Activated naive CD4-positive, alpha-beta T cell treated with anti-CD3 and anti-CD28 coated beads, Interleukin-2, amount 50 U/mL, for 72 hours (primary cell): ENCODE measurements at regions not wholly inside any gene's neighbourhood (a gene's known extent, or its start where the extent isn't known, plus 50 kb on each side); places are given as distances from the start of the nearest gene placed in this dataset.
"Not testable (repeated sequence)": the region's sequence is repeated elsewhere in the genome, so short reads cannot be mapped to it uniquely, and the experiment has no call there.

Experiments used
- ATAC-seq, 2 donors: fragments of 150-1000 bp; cut with Tn5 transposase; 2 replicates each; pipeline ENCODE4 v1.10.0; 2021; ENCODE audit warnings: mild to moderate bottlenecking in 2 of 2, moderate library complexity in 2 of 2
- DNase-seq, 2 donors: peaks; one replicate each; pipeline ENCODE4 v3.0.0; 2021 to 2022; ENCODE audit warnings: low spot score in 2 of 2
- H3K27ac Mint-ChIP-seq, 2 donors: one replicate each; pipeline ENCODE4 v1.8.0; 2022; ENCODE audit warnings: mild to moderate bottlenecking in 2 of 2, mixed read lengths in 2 of 2
- H3K36me3 Mint-ChIP-seq, 2 donors: one replicate each; pipeline ENCODE4 v1.8.0; 2022; ENCODE audit warnings: mixed read lengths in 2 of 2
- H3K9me3 Mint-ChIP-seq, 2 donors: one replicate each; pipeline ENCODE4 v1.8.0; 2022; ENCODE audit warnings: mixed read lengths in 2 of 2

DNA sequence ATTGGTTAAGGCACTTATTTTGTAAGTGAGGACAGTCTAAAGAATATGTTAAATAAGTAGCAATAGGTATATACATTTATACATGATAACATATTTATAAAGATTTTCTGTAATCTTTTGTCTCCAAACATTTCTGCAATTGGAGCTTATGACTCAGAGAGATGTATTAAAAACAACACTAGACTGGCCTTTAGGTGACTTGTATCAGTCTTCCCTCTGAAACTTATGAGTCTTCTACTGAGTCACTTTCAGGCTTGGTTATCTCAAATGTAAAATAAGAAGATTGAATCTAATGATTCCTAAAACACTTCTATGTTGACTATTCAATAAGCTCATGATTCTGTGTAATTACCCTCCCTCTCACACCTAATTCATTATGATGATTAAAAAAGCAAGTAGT, 672.6 kb upstream of the NEGR1 start:
- Mint-ChIP-seq H3K27ac (no peak overlapping the region), H3K9me3 (peaks cover 16 to 19% of the 10 kb centered on the region in 2 donors), H3K36me3 (no peaks in the 10 kb centered on the region)
- ATAC-seq (no peak), DNase-seq (no peak)

GRCh38 chr1:72950900-72951299, 668.6 kb upstream of the NEGR1 start:
- DNase-seq, H3K27ac Mint-ChIP-seq, H3K36me3 Mint-ChIP-seq, ATAC-seq: not testable (repeated sequence)
- peaks cover 9 to 19% of the 10 kb centered on the region in 2 donors for H3K9me3 Mint-ChIP-seq

GRCh38 chr1:72946903-72947499, 664.7 kb upstream of the NEGR1 start:
- ATAC-seq = no peak
- Mint-ChIP-seq H3K27ac (no peak overlapping the region), H3K36me3 (no peaks in the 10 kb centered on the region), H3K9me3 (peaks cover 3 to 12% of the 10 kb centered on the region in 2 donors)
- no peak for DNase-seq

DNA sequence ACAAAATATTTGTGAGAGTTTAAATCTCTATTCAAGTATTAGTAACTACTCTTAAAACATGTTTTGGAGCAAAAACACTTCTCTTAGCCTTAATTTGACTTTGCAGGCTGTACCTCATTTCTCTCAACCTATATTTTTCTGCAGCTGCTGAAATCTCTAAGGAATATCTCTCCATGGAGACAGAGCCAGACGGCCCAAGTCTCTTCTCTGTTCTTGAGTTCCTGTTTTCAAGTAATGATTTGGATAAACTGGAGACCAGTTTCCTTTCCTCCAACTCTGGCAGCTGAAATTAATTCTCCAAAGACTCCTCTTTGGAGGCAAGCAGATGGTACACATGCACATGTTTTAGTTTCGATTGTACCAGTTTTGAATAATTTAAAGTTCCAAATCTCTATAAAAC, 659.7 kb upstream of the NEGR1 start:
- ATAC-seq (no peak), DNase-seq (no peak)
- H3K9me3 Mint-ChIP-seq = peaks cover 4 to 10% of the 10 kb centered on the region in 2 donors
- H3K27ac Mint-ChIP-seq = no peak overlapping the region
- H3K36me3 Mint-ChIP-seq = no peaks in the 10 kb centered on the region

DNA sequence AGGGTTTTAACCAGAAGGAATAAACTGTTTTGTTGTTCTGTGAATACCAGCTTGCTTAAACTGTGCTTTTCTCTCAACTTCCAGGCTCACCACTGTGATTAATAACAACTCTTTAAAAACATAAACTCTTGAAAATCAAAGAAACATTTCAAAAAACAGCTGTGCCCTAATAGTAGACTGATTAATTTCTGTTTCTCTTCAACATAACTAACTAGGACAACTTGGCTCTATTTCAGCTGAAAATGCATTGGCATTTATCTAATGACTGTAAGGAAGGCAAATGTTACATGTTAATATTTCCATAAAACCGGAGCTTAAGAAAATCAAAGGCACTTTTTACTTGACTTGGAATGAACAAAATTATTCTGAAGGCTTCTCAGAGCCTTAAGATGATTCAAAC, 656.1 kb upstream of the NEGR1 start:
- no peak for ATAC-seq
- no peaks in the 10 kb centered on the region for H3K36me3 Mint-ChIP-seq

DNA sequence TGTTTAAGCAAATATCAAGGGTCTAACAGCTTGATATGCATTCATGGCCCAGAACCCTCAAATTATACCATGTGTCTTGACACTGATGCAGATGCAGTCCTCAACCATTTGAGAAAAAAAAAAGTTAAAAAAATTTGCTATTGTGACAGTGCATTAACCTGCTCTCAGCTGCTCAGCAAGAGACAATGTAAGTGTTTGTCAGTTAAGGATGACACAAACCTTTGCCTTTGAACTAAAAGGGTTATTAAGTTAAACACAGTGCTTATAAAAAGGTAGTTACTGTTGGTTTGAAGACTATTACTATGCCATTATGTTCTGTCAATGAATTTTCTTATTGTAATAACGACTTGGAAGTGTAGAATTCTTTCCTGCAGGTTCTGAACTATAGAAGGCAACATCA, 655.6 kb upstream of the NEGR1 start:
- no peak for DNase-seq
- Mint-ChIP-seq H3K27ac (no peak overlapping the region), H3K36me3 (no peaks in the 10 kb centered on the region), H3K9me3 (peaks cover 4 to 5% of the 10 kb centered on the region in 2 donors)
- ATAC-seq = no peak

More for the DNA sequence above, 656.1 kb upstream of the NEGR1 start:
- no peak for DNase-seq
- H3K27ac Mint-ChIP-seq = no peak overlapping the region
- H3K9me3 Mint-ChIP-seq = peaks cover 4 to 5% of the 10 kb centered on the region in 2 donors

- Mint-ChIP-seq H3K9me3 (peaks cover 10 to 11% of the 10 kb centered on the region in 2 donors), H3K36me3 (no peaks in the 10 kb centered on the region), H3K27ac (no peak overlapping the region)
- ATAC-seq (no peak), DNase-seq (no peak)
Measured at GRCh38 chr1:72936942-72937341, 654.6 kb upstream of the NEGR1 start.

DNA sequence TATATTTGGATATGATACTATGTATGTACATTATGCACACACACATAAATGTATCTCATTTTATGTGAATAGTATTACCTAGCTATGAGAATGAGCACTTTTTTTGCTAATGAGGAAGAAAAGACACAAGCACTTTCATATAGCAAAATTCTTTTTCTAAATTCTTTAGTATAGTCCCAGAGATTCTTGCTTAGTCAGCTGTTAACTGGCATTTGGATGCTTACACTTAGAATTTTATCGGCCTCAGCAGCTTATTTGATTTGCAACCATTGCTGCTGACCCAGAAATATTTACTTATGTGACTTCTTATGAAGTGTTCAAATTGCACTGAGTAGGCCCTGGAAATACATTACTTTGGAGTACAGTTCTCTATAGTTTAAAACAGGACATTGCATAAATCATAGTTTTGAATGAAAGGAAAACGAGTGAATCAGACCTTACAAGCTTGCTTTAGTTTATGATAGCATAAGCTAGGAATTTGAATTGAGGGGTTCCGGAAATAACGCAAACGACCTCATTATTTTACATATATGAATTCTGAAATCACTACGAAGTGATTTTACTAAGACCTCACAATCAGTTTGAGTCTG, 653.9 kb upstream of the NEGR1 start:
- H3K36me3 Mint-ChIP-seq = no peaks in the 10 kb centered on the region
- H3K27ac Mint-ChIP-seq = no peak overlapping the region
- no peak for DNase-seq
- H3K9me3 Mint-ChIP-seq = peaks cover 9 to 13% of the 10 kb centered on the region in 2 donors
- no peak for ATAC-seq

- H3K27ac Mint-ChIP-seq = no peak overlapping the region
- DNase-seq (no peak), ATAC-seq (no peak)
- H3K9me3 Mint-ChIP-seq = peaks cover 19 to 28% of the 10 kb centered on the region in 2 donors
- no peaks in the 10 kb centered on the region for H3K36me3 Mint-ChIP-seq
Measured at GRCh38 chr1:72932025-72932424, 649.7 kb upstream of the NEGR1 start.

DNA sequence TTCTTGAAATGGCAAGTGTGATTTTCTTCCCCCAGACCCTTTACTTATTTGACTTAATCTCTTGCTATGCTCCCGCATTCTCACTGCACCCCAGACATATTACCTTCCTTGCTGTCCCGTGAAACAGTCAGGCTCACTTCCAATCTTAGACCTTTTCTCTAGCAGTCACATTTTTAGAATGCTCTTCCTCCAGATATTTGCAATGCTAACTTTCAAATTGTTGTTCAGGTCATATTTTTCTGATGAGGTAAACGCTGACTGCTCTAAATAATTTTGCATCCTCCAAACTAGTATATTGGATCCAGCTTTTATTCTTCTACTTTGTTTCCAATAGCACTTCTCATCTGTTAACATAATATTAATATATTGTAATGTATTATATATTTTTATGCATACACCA, 648.2 kb upstream of the NEGR1 start:
- Mint-ChIP-seq H3K36me3 (no peaks in the 10 kb centered on the region), H3K9me3 (peaks cover 19 to 28% of the 10 kb centered on the region in 2 donors), H3K27ac (no peak overlapping the region)
- DNase-seq (no peak), ATAC-seq (no peak)

DNA sequence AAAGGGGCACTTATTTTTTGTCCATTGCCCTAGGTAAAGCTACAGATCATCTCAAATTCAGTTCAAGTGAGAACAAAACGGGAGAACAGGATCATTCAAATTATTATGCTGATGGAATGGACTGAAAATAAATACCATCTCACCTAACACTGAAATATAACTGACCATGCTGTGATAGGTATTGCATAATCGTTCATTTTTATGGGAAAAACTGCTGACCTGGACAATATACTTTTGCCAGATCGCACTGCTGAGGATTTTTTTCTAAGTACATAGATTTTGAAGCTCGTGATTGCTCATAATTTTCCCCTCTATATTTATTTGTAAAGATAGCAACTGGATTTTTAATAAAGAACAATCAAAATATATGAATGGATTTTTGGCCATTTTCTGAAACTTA, 636.6 kb upstream of the NEGR1 start:
- H3K36me3 Mint-ChIP-seq = no peaks in the 10 kb centered on the region
- H3K9me3 Mint-ChIP-seq = peaks cover 0 to 10% of the 10 kb centered on the region in 2 donors
- no peak for DNase-seq
- ATAC-seq = no peak
- no peak overlapping the region for H3K27ac Mint-ChIP-seq

DNA sequence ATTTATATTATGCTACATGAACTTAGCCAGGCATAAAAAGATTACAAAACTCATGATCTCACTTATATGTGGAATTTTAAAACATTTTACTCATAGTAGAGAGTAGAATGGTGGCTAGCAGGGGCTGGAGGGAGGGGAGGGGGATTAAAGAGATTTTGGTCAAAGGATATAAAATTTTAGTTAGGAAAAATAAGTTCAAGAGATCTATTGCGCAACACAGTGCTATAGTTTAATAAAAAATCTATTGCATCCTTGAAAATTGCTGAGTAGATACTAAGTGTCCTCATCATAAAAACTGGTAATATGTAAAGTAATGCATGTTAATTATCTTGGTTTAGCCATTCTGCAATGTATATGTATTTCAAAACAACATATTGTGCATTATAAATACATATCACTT, 635.6 kb upstream of the NEGR1 start:
- no peaks in the 10 kb centered on the region for H3K36me3 Mint-ChIP-seq
- H3K27ac Mint-ChIP-seq = no peak overlapping the region
- peaks cover 0 to 10% of the 10 kb centered on the region in 2 donors for H3K9me3 Mint-ChIP-seq
- no peak for ATAC-seq
- DNase-seq = no peak

DNA sequence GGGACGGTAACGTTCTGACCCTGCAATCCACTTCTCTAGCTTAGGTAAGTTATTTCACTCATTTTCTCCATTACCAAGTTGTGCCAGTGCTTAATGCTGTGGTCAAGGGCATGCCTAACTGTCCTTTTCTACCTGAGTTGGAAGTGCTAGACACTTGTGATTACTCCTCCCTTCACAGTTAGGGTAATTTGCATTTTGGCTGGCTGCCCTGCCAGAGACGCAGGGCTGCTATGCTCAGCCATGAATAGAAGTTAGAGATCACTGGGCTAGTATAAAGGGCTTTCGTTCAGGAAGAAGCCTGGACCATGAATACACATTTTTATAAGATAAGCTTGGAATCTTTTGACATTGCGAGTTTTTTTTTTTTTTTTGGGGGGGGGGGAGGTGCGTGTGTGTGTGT, 633.2 kb upstream of the NEGR1 start:
- ATAC-seq (no peak), DNase-seq (no peak)
- Mint-ChIP-seq H3K27ac (no peak overlapping the region), H3K36me3 (no peaks in the 10 kb centered on the region), H3K9me3 (peaks cover 0 to 10% of the 10 kb centered on the region in 2 donors)

GRCh38 chr1:72911656-72912055, 629.3 kb upstream of the NEGR1 start:
- ATAC-seq = no peak
- Mint-ChIP-seq H3K36me3 (no peaks in the 10 kb centered on the region), H3K9me3 (peaks cover 4 to 20% of the 10 kb centered on the region in 2 donors), H3K27ac (no peak overlapping the region)
- DNase-seq = no peak

GRCh38 chr1:72896256-72896655, 613.9 kb upstream of the NEGR1 start:
- DNase-seq (no peak), ATAC-seq (no peak)
- H3K27ac Mint-ChIP-seq = no peak overlapping the region
- peaks cover 8 to 10% of the 10 kb centered on the region in 2 donors for H3K9me3 Mint-ChIP-seq
- no peaks in the 10 kb centered on the region for H3K36me3 Mint-ChIP-seq

GRCh38 chr1:72892461-72892860, 610.1 kb upstream of the NEGR1 start:
- H3K27ac Mint-ChIP-seq = no peak overlapping the region
- H3K9me3 Mint-ChIP-seq = peaks cover 8 to 10% of the 10 kb centered on the region in 2 donors
- no peak for ATAC-seq
- no peaks in the 10 kb centered on the region for H3K36me3 Mint-ChIP-seq
- no peak for DNase-seq

GRCh38 chr1:72891976-72892375, 609.6 kb upstream of the NEGR1 start:
- DNase-seq = no peak
- Mint-ChIP-seq H3K27ac (no peak overlapping the region), H3K36me3 (no peaks in the 10 kb centered on the region), H3K9me3 (peaks cover 8 to 10% of the 10 kb centered on the region in 2 donors)
- no peak for ATAC-seq

- H3K9me3 Mint-ChIP-seq = peaks cover 6% of the 10 kb centered on the region in 2 donors
- DNase-seq = no peak
- no peaks in the 10 kb centered on the region for H3K36me3 Mint-ChIP-seq
- H3K27ac Mint-ChIP-seq = no peak overlapping the region
- no peak for ATAC-seq
Measured at GRCh38 chr1:72885841-72886240, 603.5 kb upstream of the NEGR1 start.
